ENCODE measurements at regions not wholly inside any gene's neighbourhood (a gene's known extent, or its start where the extent isn't known, plus 50 kb on each side); places are given as distances from the start of the nearest gene placed in this dataset.

DNA sequence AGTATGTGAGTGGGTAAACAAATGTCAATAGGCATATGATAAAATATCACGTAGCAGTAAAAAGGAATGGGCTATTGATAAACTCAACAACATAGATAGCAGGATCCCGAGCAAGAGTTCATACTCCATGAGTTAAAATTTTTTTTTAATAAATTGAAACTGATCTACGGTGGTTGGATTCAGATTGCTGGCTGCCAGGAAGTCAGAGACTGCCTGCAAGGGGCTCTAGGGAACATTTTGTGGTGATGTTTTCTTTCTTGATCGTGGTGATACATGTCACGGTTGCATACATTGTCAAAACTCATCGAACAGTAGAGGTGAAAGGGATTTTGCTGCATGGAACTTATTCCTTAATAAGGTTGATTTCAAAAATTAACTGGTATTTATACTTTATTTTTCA is 62.6 kb upstream of the WNT7B start:
- no peaks in the 10 kb centered on the region for H3K27me3 ChIP-seq (ENCODE audit: control insufficient read depth in 3 of 3, insufficient read depth in 3 of 3, low read length in 3 of 3)
- H3K4me3 ChIP-seq (ENCODE audit: low read length in 3 of 3), result peak overlapping the region in 1 of 3 donors; percentile 14
- peak overlapping the region; percentile 32 for H3K27ac ChIP-seq (ENCODE audit: low read depth, low read length)
- peak overlapping the region in 1 of 3 donors; percentile 60 for H3K9ac ChIP-seq (ENCODE audit: low read depth in 1 of 3, low read length in 3 of 3)
- H3K4me1 ChIP-seq (ENCODE audit: control insufficient read depth in 3 of 3, insufficient read depth in 3 of 3, low read length in 3 of 3), result peaks cover 56 to 68% (median 60%) of the 10 kb centered on the region in 3 donors
- H3K9me3 ChIP-seq (ENCODE audit: control insufficient read depth in 3 of 3, low read length in 3 of 3), result no peaks in the 10 kb centered on the region
- H3K36me3 ChIP-seq (ENCODE audit: control insufficient read depth in 3 of 3, insufficient read depth in 3 of 3, low read length in 3 of 3), result peaks cover 0 to 3% (median 0%) of the 10 kb centered on the region in 3 donors

DNA sequence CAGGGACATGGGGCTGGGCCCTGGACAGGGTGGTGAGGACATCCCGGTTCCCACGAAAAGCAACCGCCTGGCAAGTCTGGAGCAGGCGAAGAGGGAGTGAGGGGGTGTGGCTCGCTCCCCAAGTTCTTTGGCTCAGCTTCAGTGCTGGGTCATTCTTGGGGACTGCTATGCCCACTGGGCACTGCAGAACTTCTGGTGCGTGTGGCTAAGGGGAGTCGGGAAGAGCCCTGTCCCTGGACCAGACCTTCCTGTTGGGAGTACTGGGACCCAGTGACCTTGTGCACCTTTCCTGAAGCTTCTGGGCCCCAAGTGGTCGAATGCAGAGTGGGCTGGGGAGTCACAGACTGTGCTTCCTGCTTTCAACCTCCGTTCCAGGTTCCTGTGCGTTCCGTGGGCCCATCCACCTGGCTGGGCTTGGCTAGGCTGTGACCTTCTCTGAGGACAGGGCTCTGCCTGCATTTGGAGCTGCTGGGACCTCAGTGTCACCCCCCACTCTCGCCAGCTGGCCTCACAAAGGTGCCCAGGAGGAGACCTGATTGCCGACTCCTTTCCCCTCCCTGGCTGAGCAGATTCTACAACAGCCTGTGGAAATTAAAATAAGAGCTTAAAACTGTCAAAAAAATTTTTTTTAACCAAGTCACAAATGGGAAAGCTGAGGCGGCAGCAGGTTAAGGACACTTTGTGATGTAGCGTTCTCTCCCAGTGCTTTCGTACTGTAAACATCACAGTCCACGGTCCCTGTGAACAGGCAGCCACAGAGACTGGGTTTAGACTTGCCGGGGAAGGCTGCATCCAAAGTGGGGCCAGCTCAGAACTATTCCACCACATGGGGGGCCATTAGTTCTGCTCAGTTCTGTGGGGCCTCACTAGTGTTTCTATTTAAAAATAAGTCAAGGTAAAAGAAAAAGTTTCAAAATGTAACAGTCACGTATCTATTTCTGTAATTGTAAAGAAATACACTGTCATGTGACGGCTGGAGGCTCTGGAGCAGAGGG is 63.8 kb upstream of the WNT7B start:
- peaks cover 0 to 3% (median 0%) of the 10 kb centered on the region in 3 donors for H3K36me3 ChIP-seq (ENCODE audit: control insufficient read depth in 3 of 3, insufficient read depth in 3 of 3, low read length in 3 of 3)
- peak overlapping the region; percentile 38 to 51 (median 49) for H3K4me3 ChIP-seq (ENCODE audit: low read length in 3 of 3)
- H3K9ac ChIP-seq (ENCODE audit: low read depth in 1 of 3, low read length in 3 of 3), result peak overlapping the region; percentile 48 to 76 (median 65)
- H3K27ac ChIP-seq (ENCODE audit: low read depth, low read length), result peak overlapping the region; percentile 67
- H3K9me3 ChIP-seq (ENCODE audit: control insufficient read depth in 3 of 3, low read length in 3 of 3), result no peaks in the 10 kb centered on the region
- peaks cover 58 to 69% (median 60%) of the 10 kb centered on the region in 3 donors for H3K4me1 ChIP-seq (ENCODE audit: control insufficient read depth in 3 of 3, insufficient read depth in 3 of 3, low read length in 3 of 3)
- H3K27me3 ChIP-seq (ENCODE audit: control insufficient read depth in 3 of 3, insufficient read depth in 3 of 3, low read length in 3 of 3), result no peaks in the 10 kb centered on the region

DNA sequence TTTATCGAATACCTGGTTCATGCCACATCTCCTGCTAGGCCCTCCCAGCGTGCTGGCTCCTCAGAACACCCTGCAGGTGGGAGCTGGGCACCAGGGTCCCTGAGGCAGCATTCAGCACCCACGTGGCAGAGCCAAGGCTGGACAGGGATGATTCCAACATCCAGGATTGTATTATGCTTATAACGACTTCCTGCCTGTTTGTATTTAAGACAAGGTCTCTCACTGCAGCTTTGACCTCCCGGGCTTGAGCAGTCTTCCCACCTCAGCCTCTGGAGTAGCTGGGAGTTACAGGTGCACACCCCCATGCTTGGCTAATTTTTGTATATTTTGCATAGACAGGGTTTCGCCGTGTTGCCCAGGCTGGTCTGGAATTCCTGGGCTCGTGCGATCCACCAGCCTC is 64.7 kb upstream of the WNT7B start:
- Histone ChIP-seq H3K4me3 (ENCODE audit: low read length in 3 of 3) (peak overlapping the region in 1 of 3 donors; percentile 29), H3K9me3 (ENCODE audit: control insufficient read depth in 3 of 3, low read length in 3 of 3) (no peaks in the 10 kb centered on the region), H3K36me3 (ENCODE audit: control insufficient read depth in 3 of 3, insufficient read depth in 3 of 3, low read length in 3 of 3) (peaks cover 0 to 3% (median 0%) of the 10 kb centered on the region in 3 donors), H3K9ac (ENCODE audit: low read depth in 1 of 3, low read length in 3 of 3) (peak overlapping the region in 2 of 3 donors; percentile 61 to 76), H3K27ac (ENCODE audit: low read depth, low read length) (peak overlapping the region; percentile 67), H3K27me3 (ENCODE audit: control insufficient read depth in 3 of 3, insufficient read depth in 3 of 3, low read length in 3 of 3) (no peaks in the 10 kb centered on the region), H3K4me1 (ENCODE audit: control insufficient read depth in 3 of 3, insufficient read depth in 3 of 3, low read length in 3 of 3) (peaks cover 61 to 71% (median 64%) of the 10 kb centered on the region in 3 donors)

DNA sequence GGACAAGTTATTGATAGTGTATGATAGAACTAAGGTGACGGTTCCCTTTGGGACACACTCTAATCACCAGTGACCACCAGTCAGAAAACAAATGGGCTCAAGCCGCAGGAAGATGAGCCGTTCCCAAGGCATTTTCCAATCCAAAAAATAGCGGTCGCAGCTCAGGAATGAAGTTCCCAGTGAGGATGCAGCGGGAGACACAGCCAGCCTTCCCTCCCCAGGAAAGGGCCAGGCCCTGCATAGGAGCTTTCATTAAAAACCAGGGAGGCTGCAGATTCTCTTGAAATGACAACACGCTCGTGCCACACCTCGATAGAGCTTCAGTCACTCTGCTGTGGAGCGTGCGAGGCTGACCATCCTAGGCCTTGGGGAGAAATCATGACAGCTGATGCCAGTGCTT is 65.8 kb upstream of the WNT7B start:
- H3K4me1 ChIP-seq (ENCODE audit: control insufficient read depth in 3 of 3, insufficient read depth in 3 of 3, low read length in 3 of 3), result peaks cover 64 to 75% (median 65%) of the 10 kb centered on the region in 3 donors
- peak overlapping the region; percentile 60 to 75 (median 62) for H3K4me3 ChIP-seq (ENCODE audit: low read length in 3 of 3)
- H3K27ac ChIP-seq (ENCODE audit: low read depth, low read length), result peak overlapping the region; percentile 78
- H3K9ac ChIP-seq (ENCODE audit: low read depth in 1 of 3, low read length in 3 of 3), result peak overlapping the region; percentile 70 to 94 (median 85)
- H3K9me3 ChIP-seq (ENCODE audit: control insufficient read depth in 3 of 3, low read length in 3 of 3), result no peaks in the 10 kb centered on the region
- peaks cover 0 to 3% (median 2%) of the 10 kb centered on the region in 3 donors for H3K36me3 ChIP-seq (ENCODE audit: control insufficient read depth in 3 of 3, insufficient read depth in 3 of 3, low read length in 3 of 3)
- no peaks in the 10 kb centered on the region for H3K27me3 ChIP-seq (ENCODE audit: control insufficient read depth in 3 of 3, insufficient read depth in 3 of 3, low read length in 3 of 3)

DNA sequence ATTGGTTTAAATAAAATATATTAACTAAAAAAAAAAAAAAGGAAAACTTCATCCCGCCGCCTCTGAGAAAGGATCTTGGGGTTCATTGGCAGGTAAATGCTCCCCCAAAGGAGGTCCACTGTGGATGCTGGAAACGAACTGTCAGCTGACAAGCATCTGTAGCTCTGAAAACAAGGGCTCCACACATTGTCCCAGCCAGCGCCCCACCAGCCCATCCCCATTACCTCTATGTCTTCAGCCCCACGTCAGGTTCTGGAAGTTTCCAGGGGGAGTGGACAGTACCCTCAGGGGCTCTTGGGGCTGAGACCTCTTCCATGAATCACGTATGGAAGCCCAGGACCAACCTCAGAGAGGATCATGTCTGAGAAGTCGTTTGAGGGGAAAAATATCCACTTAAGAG is 66.4 kb upstream of the WNT7B start:
- no peaks in the 10 kb centered on the region for H3K9me3 ChIP-seq (ENCODE audit: control insufficient read depth in 3 of 3, low read length in 3 of 3)
- peak overlapping the region; percentile 94 to 97 (median 95) for H3K9ac ChIP-seq (ENCODE audit: low read depth in 1 of 3, low read length in 3 of 3)
- H3K36me3 ChIP-seq (ENCODE audit: control insufficient read depth in 3 of 3, insufficient read depth in 3 of 3, low read length in 3 of 3), result peaks cover 0 to 3% (median 2%) of the 10 kb centered on the region in 3 donors
- peak overlapping the region; percentile 62 to 86 (median 75) for H3K4me3 ChIP-seq (ENCODE audit: low read length in 3 of 3)
- peak overlapping the region; percentile 90 for H3K27ac ChIP-seq (ENCODE audit: low read depth, low read length)
- no peaks in the 10 kb centered on the region for H3K27me3 ChIP-seq (ENCODE audit: control insufficient read depth in 3 of 3, insufficient read depth in 3 of 3, low read length in 3 of 3)
- H3K4me1 ChIP-seq (ENCODE audit: control insufficient read depth in 3 of 3, insufficient read depth in 3 of 3, low read length in 3 of 3), result peaks cover 67 to 75% (median 68%) of the 10 kb centered on the region in 3 donors

DNA sequence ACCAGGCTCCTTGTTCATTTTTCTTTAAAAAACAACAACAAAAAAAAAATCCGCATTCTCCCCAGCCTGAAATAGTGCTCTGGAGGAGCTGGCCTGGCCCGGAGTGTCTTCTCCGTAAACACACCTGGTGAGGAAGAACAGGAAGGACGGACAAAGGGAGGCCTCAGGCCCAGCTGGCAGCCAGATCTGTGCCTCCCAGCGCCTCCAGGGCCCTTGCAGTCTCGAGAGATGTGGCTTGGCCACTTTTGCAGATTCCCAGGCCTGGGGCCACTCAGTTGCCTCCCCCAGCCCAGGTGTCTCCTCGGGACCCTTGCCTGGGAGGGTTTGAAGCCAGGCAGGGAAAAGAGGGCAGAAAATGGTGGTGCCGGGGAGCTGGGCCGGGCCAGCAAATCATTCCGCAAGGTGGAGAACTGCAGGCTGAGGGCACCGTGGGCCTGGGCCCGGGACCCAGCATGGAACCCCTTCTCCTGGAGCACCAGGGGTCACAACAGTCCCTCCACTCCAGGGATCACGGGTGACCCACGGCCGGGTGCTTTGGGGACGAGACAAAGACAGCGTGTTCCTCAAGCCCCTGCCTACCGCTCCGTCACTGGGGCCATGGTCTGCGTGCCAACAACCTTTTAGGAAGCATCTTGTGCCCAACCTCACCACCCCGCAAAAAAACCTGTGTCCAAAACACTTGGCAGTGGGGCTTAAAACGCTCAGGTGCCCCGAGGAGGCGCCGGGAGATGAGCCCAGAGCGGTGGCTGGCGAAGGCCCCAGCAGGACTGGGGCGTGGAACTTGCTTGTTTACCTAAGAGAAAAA is 67.1 kb upstream of the WNT7B start:
- H3K4me1 ChIP-seq (ENCODE audit: control insufficient read depth in 3 of 3, insufficient read depth in 3 of 3, low read length in 3 of 3), result peaks cover 69 to 75% (median 72%) of the 10 kb centered on the region in 3 donors

DNA sequence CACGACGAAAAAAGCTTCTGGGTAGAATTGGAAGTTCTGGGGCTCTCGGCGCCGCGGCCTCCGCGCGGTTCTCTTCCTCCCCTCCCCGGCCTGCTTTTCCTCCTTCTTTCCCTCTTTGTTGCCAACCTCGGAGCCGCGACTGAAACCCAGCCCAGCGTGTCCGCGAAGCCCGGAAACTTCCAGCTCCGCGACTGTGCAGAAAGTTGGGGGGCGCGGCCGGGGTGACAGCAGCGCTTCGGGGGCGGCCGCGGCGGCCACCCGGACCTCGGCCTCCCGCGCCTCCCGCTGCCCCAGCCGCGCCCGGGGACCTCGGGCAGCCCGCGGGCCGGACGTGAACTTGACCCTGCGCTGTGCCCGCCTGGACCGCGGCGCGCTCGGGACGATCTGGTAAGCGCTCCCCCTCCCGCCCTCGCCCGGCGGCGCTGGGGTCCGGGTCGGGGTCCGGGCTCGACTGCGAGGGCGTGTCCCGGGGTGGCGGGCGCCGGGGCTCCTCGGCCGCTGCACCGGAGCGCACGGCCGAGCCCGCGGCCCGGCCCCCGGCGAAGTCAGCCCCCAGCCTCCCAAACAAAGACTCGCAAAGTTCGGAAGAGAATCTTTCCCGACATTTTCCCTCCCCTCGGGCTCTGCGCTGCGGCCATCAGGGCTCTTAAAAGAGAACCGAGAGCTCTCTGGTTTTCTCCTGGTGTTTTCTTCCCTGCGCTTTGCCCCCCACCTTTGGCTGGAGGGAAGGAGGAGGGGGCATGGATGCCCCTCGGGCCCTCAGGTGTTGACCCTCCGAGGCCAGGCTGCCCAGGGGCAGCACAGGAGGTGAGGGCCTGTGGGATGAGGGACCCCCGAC is 67.9 kb upstream of the WNT7B start:
- Histone ChIP-seq H3K27me3 (ENCODE audit: control insufficient read depth in 3 of 3, insufficient read depth in 3 of 3, low read length in 3 of 3) (no peaks in the 10 kb centered on the region), H3K9ac (ENCODE audit: low read depth in 1 of 3, low read length in 3 of 3) (peak overlapping the region; percentile 94 to 97 (median 95)), H3K9me3 (ENCODE audit: control insufficient read depth in 3 of 3, low read length in 3 of 3) (no peaks in the 10 kb centered on the region), H3K36me3 (ENCODE audit: control insufficient read depth in 3 of 3, insufficient read depth in 3 of 3, low read length in 3 of 3) (peaks cover 0 to 3% (median 3%) of the 10 kb centered on the region in 3 donors), H3K4me3 (ENCODE audit: low read length in 3 of 3) (peak overlapping the region; percentile 75 to 86 (median 76)), H3K4me1 (ENCODE audit: control insufficient read depth in 3 of 3, insufficient read depth in 3 of 3, low read length in 3 of 3) (peaks cover 74 to 78% (median 76%) of the 10 kb centered on the region in 3 donors), H3K27ac (ENCODE audit: low read depth, low read length) (peak overlapping the region; percentile 90)

More for the DNA sequence above, 67.1 kb upstream of the WNT7B start:
- H3K4me3 ChIP-seq (ENCODE audit: low read length in 3 of 3), result peak overlapping the region; percentile 62 to 86 (median 75)
- peaks cover 0 to 3% (median 2%) of the 10 kb centered on the region in 3 donors for H3K36me3 ChIP-seq (ENCODE audit: control insufficient read depth in 3 of 3, insufficient read depth in 3 of 3, low read length in 3 of 3)
- no peaks in the 10 kb centered on the region for H3K9me3 ChIP-seq (ENCODE audit: control insufficient read depth in 3 of 3, low read length in 3 of 3)
- peak overlapping the region; percentile 94 to 97 (median 95) for H3K9ac ChIP-seq (ENCODE audit: low read depth in 1 of 3, low read length in 3 of 3)
- H3K27ac ChIP-seq (ENCODE audit: low read depth, low read length), result peak overlapping the region; percentile 90
- no peaks in the 10 kb centered on the region for H3K27me3 ChIP-seq (ENCODE audit: control insufficient read depth in 3 of 3, insufficient read depth in 3 of 3, low read length in 3 of 3)

DNA sequence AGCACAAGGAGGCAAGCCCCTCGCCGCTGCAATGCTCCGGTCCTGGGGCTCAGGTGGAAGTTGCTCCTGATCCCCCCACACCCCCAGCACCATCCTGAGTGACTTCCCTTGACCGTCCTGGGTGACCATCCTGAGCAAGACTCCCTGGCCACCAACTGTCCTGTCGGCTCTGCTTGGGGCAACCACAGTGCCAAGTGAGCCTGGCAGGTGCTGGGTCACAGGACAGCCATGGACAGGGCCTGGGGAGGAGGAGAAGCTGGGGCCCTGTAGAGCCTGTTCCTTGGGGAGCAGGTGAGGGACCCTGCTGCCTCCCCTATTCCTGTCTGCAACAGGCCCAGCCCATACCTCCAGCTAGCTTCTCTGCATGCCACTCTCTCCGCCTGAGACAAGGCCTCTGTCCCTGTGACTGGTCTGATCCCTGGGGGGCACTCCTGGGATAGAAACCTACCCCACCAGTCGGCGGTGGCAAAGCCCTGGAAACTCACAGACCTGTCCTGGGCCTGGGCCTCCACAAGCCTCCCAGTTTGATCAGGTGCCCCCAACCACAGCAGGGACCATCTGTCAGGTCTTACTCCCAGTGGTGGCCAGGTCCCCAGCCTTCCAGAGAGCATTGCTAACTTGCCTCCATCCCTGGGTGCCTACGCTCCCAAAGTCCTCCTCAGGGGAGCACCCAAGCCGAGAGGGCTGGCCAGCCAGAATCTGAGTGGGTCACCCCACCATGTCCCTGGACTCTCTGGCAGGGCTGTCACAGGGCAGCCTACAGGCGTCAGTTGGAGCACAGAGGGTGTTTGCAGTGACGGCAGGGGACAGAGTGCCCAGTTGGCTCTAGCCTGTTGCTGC is 68.7 kb upstream of the WNT7B start:
- H3K4me1 ChIP-seq (ENCODE audit: control insufficient read depth in 3 of 3, insufficient read depth in 3 of 3, low read length in 3 of 3), result peaks cover 79 to 82% (median 81%) of the 10 kb centered on the region in 3 donors
- peaks cover 0 to 11% (median 5%) of the 10 kb centered on the region in 3 donors for H3K36me3 ChIP-seq (ENCODE audit: control insufficient read depth in 3 of 3, insufficient read depth in 3 of 3, low read length in 3 of 3)
- peak overlapping the region; percentile 90 for H3K27ac ChIP-seq (ENCODE audit: low read depth, low read length)
- peak overlapping the region; percentile 75 to 86 (median 76) for H3K4me3 ChIP-seq (ENCODE audit: low read length in 3 of 3)
- H3K9me3 ChIP-seq (ENCODE audit: control insufficient read depth in 3 of 3, low read length in 3 of 3), result no peaks in the 10 kb centered on the region
- H3K27me3 ChIP-seq (ENCODE audit: control insufficient read depth in 3 of 3, insufficient read depth in 3 of 3, low read length in 3 of 3), result no peaks in the 10 kb centered on the region
- H3K9ac ChIP-seq (ENCODE audit: low read depth in 1 of 3, low read length in 3 of 3), result peak overlapping the region; percentile 93 to 97 (median 95)

Data from skeletal muscle tissue (tissue), 3 donors.